PC-3 (cell line): ENCODE measurements at regions not wholly inside any gene's neighbourhood (a gene's known extent, or its start where the extent isn't known, plus 50 kb on each side); places are given as distances from the start of the nearest gene placed in this dataset.

Source experiments
- EZH2phosphoT487 ChIP-seq: fragments of 300-600 bp; sonication (generic); IDR thresholded peaks from 2 replicates; pipeline ENCODE4 v1.6.1; 2018; ENCODE audit warnings: mild to moderate bottlenecking, antibody characterized with exemption, low read length, borderline replicate concordance
- TF ChIP-seq, protein P1 (sequence below): fragments of 300-600 bp; sonication (generic); conservative IDR thresholded peaks from 2 replicates; pipeline ENCODE4 v1.5.1; 2017; ENCODE audit warnings: antibody characterized with exemption, low read depth, mild to moderate bottlenecking, low read length

DNA sequence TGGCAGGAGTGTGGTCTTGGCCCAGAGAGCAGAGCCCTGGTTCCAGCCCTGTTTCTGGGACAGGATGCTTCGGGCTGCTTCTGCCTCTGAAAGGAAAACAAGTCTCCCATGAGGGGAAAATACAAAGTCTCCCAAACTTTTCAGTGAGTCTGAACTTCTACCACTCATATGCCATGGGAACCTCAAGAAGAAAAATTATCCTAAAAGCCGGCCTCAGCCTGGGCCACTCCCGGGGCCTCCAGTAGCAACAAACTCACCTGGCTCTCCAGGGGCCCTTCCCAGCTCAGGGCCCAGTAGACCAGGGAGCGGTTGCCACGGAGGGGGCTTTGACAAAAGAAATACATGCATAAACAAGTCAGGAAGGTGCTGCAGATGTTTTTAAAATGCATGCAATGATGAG, 289.2 kb upstream of the HDAC4 start:
- no peak for TF ChIP-seq EZH2phosphoT487
- TF ChIP-seq, protein P1, sequence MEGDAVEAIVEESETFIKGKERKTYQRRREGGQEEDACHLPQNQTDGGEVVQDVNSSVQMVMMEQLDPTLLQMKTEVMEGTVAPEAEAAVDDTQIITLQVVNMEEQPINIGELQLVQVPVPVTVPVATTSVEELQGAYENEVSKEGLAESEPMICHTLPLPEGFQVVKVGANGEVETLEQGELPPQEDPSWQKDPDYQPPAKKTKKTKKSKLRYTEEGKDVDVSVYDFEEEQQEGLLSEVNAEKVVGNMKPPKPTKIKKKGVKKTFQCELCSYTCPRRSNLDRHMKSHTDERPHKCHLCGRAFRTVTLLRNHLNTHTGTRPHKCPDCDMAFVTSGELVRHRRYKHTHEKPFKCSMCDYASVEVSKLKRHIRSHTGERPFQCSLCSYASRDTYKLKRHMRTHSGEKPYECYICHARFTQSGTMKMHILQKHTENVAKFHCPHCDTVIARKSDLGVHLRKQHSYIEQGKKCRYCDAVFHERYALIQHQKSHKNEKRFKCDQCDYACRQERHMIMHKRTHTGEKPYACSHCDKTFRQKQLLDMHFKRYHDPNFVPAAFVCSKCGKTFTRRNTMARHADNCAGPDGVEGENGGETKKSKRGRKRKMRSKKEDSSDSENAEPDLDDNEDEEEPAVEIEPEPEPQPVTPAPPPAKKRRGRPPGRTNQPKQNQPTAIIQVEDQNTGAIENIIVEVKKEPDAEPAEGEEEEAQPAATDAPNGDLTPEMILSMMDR = no peak
